ENCODE measurements at regions not wholly inside any gene's neighbourhood (a gene's known extent, or its start where the extent isn't known, plus 50 kb on each side); places are given as distances from the start of the nearest gene placed in this dataset.

- POLR2A ChIA-PET: no interaction called here
- CTCF ChIA-PET: interaction anchor here (0.9 to 1.6 kb wide), 3 partner anchors 10 to 113 kb away, joined by 4 read pairs; no protein-coding TSS in a partner anchor
- peak overlapping the region; percentile 9; the same call in 1 of the 2 replicates for H3K27ac Mint-ChIP-seq
- ATAC-seq (peak; percentile 47), DNase-seq (ENCODE audit: low spot score) (peak; percentile 79)
- no peaks in the 10 kb centered on the region for H3K36me3 Mint-ChIP-seq
- peak overlapping the region; percentile 26; the same call in 1 of the 2 replicates for H3K4me3 Mint-ChIP-seq
- peaks cover 50% of the 10 kb centered on the region for H3K4me1 Mint-ChIP-seq
- no peak for TF ChIP-seq NFE2L1 (CRISPR knock-in tag; IDR thresholded peaks at IDR 0.05)
- TF ChIP-seq, protein P1, sequence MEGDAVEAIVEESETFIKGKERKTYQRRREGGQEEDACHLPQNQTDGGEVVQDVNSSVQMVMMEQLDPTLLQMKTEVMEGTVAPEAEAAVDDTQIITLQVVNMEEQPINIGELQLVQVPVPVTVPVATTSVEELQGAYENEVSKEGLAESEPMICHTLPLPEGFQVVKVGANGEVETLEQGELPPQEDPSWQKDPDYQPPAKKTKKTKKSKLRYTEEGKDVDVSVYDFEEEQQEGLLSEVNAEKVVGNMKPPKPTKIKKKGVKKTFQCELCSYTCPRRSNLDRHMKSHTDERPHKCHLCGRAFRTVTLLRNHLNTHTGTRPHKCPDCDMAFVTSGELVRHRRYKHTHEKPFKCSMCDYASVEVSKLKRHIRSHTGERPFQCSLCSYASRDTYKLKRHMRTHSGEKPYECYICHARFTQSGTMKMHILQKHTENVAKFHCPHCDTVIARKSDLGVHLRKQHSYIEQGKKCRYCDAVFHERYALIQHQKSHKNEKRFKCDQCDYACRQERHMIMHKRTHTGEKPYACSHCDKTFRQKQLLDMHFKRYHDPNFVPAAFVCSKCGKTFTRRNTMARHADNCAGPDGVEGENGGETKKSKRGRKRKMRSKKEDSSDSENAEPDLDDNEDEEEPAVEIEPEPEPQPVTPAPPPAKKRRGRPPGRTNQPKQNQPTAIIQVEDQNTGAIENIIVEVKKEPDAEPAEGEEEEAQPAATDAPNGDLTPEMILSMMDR (IDR thresholded peaks at IDR 0.05): peak; percentile 72
- peaks cover 9% of the 10 kb centered on the region for H3K27me3 Mint-ChIP-seq (ENCODE audit: low read depth)
- H3K9me3 Mint-ChIP-seq: no peaks in the 10 kb centered on the region
Observed at GRCh38 chr1:163410073-163410999, 88.6 kb downstream of the NUF2 start.

DNA sequence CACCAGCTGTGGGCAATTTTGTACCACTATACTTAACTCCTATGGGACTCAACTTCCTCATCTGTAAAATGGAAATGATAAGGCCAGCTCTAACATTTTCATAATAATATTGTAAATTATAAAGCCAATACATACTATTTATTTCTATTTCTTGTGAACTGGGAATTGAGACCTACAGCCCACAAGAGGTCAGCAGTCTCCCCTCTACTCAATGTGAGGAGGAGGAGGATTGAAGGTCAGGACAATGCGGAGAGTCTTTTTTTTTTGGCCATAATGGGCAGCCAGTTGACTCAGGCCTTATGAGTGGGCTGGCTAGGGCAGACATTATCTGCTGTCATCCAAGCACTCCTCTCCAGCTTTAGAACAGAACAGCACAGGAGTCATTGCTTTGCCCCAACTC is 90.5 kb downstream of the NUF2 start:
- no peaks in the 10 kb centered on the region for H3K36me3 Mint-ChIP-seq
- H3K27me3 Mint-ChIP-seq (ENCODE audit: low read depth): peaks cover 9% of the 10 kb centered on the region
- CTCF ChIA-PET: no interaction called here
- no peak overlapping the region for H3K4me3 Mint-ChIP-seq
- no peaks in the 10 kb centered on the region for H3K9me3 Mint-ChIP-seq
- POLR2A ChIA-PET: no interaction called here
- TF ChIP-seq FOXK1 (CRISPR knock-in tag; IDR thresholded peaks at IDR 0.05): no peak
- no peak for TF ChIP-seq ZNF671 (CRISPR knock-in tag; IDR thresholded peaks at IDR 0.05)
- no peak for TF ChIP-seq ZNF425 (CRISPR knock-in tag; conservative IDR thresholded peaks at IDR 0.05)
- no peak for TF ChIP-seq ZNF263 (CRISPR knock-in tag; IDR thresholded peaks at IDR 0.05; ENCODE audit: low read depth)
- no peak for TF ChIP-seq JAZF1 (CRISPR knock-in tag; IDR thresholded peaks at IDR 0.05)
- TF ChIP-seq ZBTB43 (CRISPR knock-in tag; IDR thresholded peaks at IDR 0.05): no peak
- no peak for TF ChIP-seq SMAD3 (CRISPR knock-in tag; IDR thresholded peaks at IDR 0.05; ENCODE audit: borderline replicate concordance)
- no peak for TF ChIP-seq RELA (CRISPR knock-in tag; IDR thresholded peaks at IDR 0.05; ENCODE audit: borderline replicate concordance)
- TF ChIP-seq ZBTB21 (CRISPR knock-in tag; IDR thresholded peaks at IDR 0.05; ENCODE audit: borderline replicate concordance): no peak
- no peak for TF ChIP-seq ZNF317 (CRISPR knock-in tag; IDR thresholded peaks at IDR 0.05; ENCODE audit: borderline replicate concordance, low read depth)
- TF ChIP-seq, protein P2, sequence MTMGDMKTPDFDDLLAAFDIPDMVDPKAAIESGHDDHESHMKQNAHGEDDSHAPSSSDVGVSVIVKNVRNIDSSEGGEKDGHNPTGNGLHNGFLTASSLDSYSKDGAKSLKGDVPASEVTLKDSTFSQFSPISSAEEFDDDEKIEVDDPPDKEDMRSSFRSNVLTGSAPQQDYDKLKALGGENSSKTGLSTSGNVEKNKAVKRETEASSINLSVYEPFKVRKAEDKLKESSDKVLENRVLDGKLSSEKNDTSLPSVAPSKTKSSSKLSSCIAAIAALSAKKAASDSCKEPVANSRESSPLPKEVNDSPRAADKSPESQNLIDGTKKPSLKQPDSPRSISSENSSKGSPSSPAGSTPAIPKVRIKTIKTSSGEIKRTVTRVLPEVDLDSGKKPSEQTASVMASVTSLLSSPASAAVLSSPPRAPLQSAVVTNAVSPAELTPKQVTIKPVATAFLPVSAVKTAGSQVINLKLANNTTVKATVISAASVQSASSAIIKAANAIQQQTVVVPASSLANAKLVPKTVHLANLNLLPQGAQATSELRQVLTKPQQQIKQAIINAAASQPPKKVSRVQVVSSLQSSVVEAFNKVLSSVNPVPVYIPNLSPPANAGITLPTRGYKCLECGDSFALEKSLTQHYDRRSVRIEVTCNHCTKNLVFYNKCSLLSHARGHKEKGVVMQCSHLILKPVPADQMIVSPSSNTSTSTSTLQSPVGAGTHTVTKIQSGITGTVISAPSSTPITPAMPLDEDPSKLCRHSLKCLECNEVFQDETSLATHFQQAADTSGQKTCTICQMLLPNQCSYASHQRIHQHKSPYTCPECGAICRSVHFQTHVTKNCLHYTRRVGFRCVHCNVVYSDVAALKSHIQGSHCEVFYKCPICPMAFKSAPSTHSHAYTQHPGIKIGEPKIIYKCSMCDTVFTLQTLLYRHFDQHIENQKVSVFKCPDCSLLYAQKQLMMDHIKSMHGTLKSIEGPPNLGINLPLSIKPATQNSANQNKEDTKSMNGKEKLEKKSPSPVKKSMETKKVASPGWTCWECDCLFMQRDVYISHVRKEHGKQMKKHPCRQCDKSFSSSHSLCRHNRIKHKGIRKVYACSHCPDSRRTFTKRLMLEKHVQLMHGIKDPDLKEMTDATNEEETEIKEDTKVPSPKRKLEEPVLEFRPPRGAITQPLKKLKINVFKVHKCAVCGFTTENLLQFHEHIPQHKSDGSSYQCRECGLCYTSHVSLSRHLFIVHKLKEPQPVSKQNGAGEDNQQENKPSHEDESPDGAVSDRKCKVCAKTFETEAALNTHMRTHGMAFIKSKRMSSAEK (CRISPR knock-in tag; IDR thresholded peaks at IDR 0.05; ENCODE audit: borderline replicate concordance): no peak
- no peak for TF ChIP-seq ERG (CRISPR knock-in tag; IDR thresholded peaks at IDR 0.05)
- TF ChIP-seq NFYB (CRISPR knock-in tag; conservative IDR thresholded peaks at IDR 0.05; ENCODE audit: low read depth): no peak
- TF ChIP-seq, protein P3, sequence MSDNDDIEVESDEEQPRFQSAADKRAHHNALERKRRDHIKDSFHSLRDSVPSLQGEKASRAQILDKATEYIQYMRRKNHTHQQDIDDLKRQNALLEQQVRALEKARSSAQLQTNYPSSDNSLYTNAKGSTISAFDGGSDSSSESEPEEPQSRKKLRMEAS (CRISPR knock-in tag; IDR thresholded peaks at IDR 0.05): no peak
- TF ChIP-seq, protein P4, sequence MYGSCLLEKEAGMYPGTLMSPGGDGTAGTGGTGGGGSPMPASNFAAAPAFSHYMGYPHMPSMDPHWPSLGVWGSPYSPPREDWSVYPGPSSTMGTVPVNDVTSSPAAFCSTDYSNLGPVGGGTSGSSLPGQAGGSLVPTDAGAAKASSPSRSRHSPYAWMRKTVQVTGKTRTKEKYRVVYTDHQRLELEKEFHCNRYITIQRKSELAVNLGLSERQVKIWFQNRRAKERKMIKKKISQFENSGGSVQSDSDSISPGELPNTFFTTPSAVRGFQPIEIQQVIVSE (CRISPR knock-in tag; IDR thresholded peaks at IDR 0.05; ENCODE audit: borderline replicate concordance): no peak
- no peak for TF ChIP-seq ETV6 (CRISPR knock-in tag; IDR thresholded peaks at IDR 0.05)
- no peak overlapping the region for H3K27ac Mint-ChIP-seq
- ATAC-seq: peak; percentile 45
- H3K4me1 Mint-ChIP-seq: peaks cover 40% of the 10 kb centered on the region
- no peak for DNase-seq (ENCODE audit: low spot score)

Measured in WTC11 (cell line).